GM21737 (cell line): ENCODE measurements at regions not wholly inside any gene's neighbourhood (a gene's known extent, or its start where the extent isn't known, plus 50 kb on each side); places are given as distances from the start of the nearest gene placed in this dataset.
"Not testable (repeated sequence)": the region's sequence is repeated elsewhere in the genome, so short reads cannot be mapped to it uniquely, and the experiment has no call there.

Experiments
- ATAC-seq: cut with Tn5 transposase; IDR thresholded peaks from one replicate; pipeline ENCODE4 v1.9.1; 2021; ENCODE audit warnings: mild to moderate bottlenecking, moderate library complexity; ENCODE audit not compliant: unreplicated experiment

GRCh38 chr7:115297656-115298055, 375.8 kb downstream of the MDFIC start:
- ATAC-seq = no peak

GRCh38 chr7:115293628-115294240, 371.8 kb downstream of the MDFIC start:
- ATAC-seq = no peak

- no peak for ATAC-seq
These were observed 370.5 kb downstream of the MDFIC start for GRCh38 chr7:115292381-115292780.

- ATAC-seq = no peak
These were observed 368.1 kb downstream of the MDFIC start for GRCh38 chr7:115289971-115290370.

- ATAC-seq = no peak
These were observed 354.9 kb downstream of the MDFIC start for GRCh38 chr7:115276791-115277190.

GRCh38 chr7:115273855-115274254, 352.0 kb downstream of the MDFIC start:
- not testable (repeated sequence) for ATAC-seq

GRCh38 chr7:115273139-115273772, 351.4 kb downstream of the MDFIC start:
- ATAC-seq = no peak

GRCh38 chr7:115271332-115272235, 349.7 kb downstream of the MDFIC start:
- no peak for ATAC-seq

GRCh38 chr7:115269486-115269885, 347.6 kb downstream of the MDFIC start:
- no peak for ATAC-seq

GRCh38 chr7:115267503-115267902, 345.6 kb downstream of the MDFIC start:
- ATAC-seq = no peak

- no peak for ATAC-seq
These were observed 338.5 kb downstream of the MDFIC start for GRCh38 chr7:115260381-115260780.

- no peak for ATAC-seq
These were observed 330.6 kb downstream of the MDFIC start for GRCh38 chr7:115252461-115252860.

GRCh38 chr7:115249080-115249479, 327.2 kb downstream of the MDFIC start:
- no peak for ATAC-seq

GRCh38 chr7:115241151-115241550, 319.3 kb downstream of the MDFIC start:
- ATAC-seq = no peak

GRCh38 chr7:115240242-115240641, 318.3 kb downstream of the MDFIC start:
- no peak for ATAC-seq

- no peak for ATAC-seq
These were observed 313.2 kb downstream of the MDFIC start for GRCh38 chr7:115235075-115235474.

GRCh38 chr7:115233809-115234208, 311.9 kb downstream of the MDFIC start:
- ATAC-seq = no peak

GRCh38 chr7:115232041-115232440, 310.1 kb downstream of the MDFIC start:
- ATAC-seq = no peak

GRCh38 chr7:115230882-115231571, 309.1 kb downstream of the MDFIC start:
- ATAC-seq = no peak

GRCh38 chr7:115229401-115230105, 307.7 kb downstream of the MDFIC start:
- no peak for ATAC-seq
